IPS DF 19.7 (cell line): ENCODE measurements at regions not wholly inside any gene's neighbourhood (a gene's known extent, or its start where the extent isn't known, plus 50 kb on each side); places are given as distances from the start of the nearest gene placed in this dataset.
"Not testable (repeated sequence)": the region's sequence is repeated elsewhere in the genome, so short reads cannot be mapped to it uniquely, and the experiment has no call there.

Source experiments
- DNase-seq: peaks from one replicate; pipeline ENCODE4 v3.0.0-alpha.2; 2013; ENCODE audit warnings: low read depth, low spot score

DNA sequence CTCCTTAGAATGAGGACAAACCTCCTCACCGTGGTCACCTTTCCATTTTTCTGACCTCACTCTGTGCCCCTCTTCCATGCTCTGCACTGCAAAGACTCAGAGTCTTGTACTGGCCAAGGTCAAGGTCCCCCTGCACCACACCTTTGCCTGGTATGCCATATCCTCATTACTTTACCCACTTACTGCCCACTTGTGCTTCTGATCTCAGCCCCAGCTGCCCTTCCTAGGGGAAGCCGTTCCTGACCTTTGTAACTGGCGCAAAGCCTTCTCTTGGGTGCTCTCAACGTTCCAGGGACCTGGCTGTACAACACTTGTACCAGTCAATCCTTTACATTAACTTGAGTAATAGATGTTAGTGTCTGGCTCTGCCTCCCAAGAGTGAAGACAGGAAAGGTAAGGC lies 256.0 kb downstream of the SV2B start:
- no peak for DNase-seq

DNA sequence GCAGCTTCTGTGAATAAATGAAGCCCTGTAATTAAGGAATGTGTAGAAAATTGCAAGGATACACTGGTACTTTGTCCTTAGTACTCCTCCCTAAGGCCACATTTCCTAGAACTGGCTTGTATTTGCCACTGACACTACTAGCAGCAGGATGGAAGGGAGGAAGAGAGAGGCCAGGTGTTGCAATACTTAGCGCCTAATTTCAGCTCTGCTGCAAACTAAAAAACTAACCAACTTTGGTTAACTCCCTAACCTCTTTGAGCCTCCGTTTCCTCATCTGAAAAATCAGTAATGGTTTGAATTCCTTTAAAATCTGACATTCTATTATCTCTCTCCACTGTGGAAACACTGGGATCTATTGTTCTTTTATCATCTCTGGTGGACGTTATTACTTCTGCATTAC lies 257.0 kb downstream of the SV2B start:
- DNase-seq, result no peak

DNA sequence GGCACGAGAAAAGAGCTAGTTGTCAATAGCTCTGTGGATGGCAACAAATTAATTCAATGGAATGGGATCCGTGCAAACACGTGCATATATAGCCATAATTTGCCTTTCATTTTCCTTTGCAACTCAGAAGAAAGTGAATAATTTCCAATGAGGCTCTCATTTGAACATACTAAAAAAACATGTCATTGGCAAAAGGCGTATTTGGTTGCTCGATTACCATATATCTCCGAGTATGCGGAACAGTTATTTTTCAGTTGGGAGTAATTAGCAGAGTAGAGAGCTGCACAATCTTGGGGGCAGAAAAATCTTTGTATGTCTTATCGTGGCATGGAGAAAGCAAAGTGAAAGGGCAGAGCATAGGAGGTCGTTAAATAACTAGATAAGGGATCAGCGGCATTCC lies 257.4 kb downstream of the SV2B start:
- no peak for DNase-seq

DNA sequence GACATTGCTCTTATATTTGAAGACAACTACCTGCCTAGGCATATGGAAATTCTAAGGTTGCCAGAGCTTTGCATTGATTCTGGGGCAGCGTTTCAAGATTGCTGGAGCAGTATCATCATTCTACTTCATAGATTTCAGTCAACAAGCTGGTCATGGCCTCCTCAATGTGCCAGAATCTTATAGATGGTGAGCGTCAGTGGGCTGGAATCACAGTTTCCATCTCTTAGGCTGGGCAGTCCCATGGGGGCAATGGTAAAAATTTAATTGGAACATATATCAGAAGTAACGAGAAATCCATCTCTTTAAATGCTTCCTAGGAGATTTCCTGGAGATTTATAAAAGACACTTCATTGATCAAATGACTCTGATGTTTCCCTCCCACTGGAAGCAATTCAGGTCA lies 258.3 kb downstream of the SV2B start:
- DNase-seq, result no peak

GRCh38 chr15:91361696-91362095 lies 261.6 kb downstream of the SV2B start:
- DNase-seq, result not testable (repeated sequence)

GRCh38 chr15:91366111-91366510 lies 266.1 kb downstream of the SV2B start:
- no peak for DNase-seq

GRCh38 chr15:91368611-91369010 lies 268.6 kb downstream of the SV2B start:
- DNase-seq, result no peak

DNA sequence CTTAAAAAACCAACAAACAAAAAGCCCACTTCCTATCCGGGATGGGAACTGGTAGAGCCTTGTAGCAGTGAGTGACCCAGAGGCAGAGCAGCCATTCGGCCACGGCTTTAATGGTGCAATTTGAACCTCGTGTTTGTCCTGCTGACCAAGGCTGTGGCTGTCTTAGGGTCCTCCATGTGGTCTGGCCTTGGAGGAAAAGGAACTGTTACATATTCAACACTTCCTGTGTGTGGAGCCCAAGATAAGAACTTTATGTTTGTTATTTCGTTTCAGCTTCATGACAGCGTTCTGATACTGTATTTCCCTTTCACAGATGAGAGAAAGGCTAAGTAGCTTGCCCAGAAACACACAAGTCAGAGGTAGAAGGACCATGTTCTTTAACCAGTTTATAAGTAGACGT lies 269.8 kb downstream of the SV2B start:
- DNase-seq, result no peak

- DNase-seq, result not testable (repeated sequence)
Observed at GRCh38 chr15:91371345-91371744, 271.3 kb downstream of the SV2B start.

DNA sequence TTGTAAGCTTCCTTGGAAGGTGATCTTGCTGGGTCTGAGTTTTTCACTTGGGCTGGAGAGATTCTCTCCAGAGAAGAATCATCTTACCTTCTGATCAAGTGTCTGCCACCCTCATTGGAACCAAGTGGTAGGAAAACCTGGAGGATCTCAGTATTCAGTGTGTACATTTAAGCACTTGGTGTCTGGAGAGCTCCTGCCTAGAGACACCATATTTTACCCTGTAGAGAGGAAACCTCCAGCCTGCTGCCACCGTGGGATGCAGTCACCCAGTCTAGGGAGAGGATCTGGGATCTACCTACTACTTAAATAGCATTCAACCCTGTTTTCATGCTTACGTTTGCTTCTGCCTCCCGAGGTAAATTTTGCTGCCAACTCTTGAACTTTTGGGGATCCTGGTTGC lies 274.3 kb downstream of the SV2B start:
- no peak for DNase-seq

DNA sequence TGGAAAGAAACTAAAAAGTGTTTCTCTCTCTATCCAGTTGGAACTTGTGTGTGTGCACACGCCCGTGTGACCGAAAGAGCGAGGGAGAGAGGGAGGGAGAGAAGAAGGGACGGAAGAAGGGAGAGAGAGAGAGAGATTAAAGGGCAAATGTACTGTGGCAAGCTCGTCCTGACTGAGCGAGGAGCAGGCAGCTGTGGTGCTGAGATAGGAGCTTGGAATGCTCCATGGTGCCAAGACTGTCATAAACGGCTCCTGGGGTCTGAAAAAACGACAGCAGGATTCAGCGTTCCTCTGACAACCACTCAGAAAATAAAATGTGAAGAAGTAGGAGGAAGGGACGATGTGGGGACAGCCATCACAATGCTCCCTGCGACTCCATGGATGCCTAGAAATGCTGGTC lies 276.0 kb downstream of the SV2B start:
- DNase-seq, result no peak

GRCh38 chr15:91380114-91380513 lies 280.1 kb downstream of the SV2B start:
- DNase-seq, result no peak

DNA sequence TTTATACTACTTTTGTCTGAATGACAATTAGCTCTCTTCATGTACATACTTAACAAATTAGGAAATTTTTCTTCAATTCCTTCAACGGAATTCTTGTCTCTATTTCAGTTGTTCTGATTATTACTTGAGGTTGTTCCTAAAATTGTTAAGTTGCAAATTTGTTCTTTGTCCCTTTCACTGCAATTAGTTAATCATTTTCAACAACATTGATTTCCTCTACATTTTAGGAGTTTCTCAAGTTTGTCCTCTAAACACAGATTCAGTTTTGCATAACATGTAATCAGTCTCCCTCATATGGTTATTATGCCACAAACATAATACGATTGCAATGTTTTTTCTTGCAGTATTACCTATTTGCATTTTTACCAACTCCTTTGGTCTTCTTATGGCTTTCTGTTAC lies 283.5 kb downstream of the SV2B start:
- DNase-seq, result no peak

DNA sequence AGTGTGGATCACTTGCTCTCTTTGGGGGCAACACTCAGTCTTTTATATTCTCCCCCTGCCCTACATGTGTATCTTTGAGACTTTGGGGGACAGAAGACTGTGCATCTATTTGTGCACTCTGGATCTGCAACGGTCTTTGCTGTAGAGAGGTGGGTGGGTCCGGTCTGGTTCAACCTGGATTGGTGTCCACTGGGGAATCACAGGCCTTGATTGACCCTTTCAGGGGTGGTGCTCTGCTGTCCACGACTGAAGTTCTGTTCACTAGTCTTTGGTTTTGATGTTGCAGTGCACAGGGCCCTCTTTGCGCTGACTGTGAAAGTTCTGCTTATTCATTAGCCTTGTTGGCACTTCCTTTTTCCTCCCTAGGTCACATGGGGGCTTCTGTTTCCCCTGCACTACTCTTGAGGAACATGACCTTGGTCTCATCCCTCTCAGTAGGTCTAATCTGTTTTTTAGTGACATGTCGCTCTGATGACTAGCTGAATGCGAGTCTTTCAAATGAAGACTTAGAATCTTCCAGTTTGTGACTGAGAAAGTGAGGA lies 284.2 kb downstream of the SV2B start:
- no peak for DNase-seq

GRCh38 chr15:91385311-91385710 lies 285.3 kb downstream of the SV2B start:
- no peak for DNase-seq

DNA sequence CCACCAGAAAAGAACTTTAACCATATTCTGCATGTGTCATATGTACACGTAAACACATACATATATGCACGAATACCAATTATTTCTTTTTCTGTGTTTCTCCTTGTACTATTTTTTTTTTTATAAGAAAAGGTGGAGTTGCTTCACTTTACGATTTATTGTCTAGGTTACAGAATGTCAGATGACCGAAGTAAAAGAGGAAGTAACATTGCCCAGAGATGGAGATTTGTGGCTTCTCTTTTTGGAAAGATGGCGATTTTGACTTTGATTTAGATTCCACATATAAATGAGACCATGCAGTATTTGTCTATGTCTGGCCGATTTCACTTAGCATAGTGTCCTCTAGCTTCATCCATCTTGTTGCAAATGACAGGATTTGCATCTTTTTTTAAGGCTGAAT lies 293.1 kb downstream of the SV2B start:
- DNase-seq, result no peak

GRCh38 chr15:91400481-91400880 lies 300.4 kb downstream of the SV2B start:
- DNase-seq, result no peak

DNA sequence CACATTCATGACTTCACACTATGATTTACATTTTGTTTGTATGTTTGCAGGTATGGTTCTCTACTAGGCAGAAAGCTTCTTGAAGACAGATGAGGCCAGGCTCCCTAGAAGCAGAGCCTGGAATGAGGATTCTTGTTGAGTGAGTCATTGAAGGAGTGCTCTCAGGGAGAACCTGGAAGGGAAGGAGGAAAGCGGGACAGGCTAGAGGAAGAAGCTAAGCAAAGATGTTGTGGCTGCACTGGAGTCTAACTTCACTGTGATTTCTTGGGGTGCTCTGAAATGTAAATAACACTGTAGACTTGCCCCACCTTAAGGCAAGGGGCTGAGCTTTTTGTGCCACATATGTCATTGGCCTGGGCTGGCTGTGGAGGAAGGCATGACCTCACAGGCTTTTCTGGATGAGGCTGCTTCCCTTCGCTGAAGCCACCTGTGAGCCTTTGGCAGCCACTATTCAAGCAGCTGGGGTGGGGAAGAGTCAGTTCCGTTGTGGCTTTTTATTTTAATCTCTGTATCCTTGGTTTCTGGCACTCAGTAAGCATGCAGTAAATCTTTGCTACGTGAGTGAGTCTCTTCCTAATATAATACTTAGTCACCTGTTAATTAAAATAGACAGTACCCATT lies 307.3 kb downstream of the SV2B start:
- DNase-seq, result no peak

GRCh38 chr15:91408476-91409076 lies 308.5 kb downstream of the SV2B start:
- no peak for DNase-seq

DNA sequence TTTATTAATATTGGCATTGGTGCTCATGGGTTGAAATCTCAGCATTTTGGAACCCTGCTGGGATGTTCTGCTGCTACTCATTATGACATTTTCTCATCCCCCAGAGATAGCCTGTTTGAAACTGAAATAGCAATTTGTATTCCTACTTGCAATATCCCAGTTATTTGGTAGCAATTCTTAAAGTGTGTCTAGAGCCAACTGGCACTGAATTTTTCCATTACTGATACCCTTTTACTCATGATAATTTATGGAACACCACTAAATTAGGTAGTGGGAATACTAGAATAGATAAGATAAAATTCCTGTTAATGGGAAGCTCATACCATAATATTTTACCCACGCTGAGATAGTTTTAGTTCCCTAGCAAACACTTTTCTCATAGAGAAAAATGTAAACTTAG lies 309.3 kb downstream of the SV2B start:
- DNase-seq, result no peak

DNA sequence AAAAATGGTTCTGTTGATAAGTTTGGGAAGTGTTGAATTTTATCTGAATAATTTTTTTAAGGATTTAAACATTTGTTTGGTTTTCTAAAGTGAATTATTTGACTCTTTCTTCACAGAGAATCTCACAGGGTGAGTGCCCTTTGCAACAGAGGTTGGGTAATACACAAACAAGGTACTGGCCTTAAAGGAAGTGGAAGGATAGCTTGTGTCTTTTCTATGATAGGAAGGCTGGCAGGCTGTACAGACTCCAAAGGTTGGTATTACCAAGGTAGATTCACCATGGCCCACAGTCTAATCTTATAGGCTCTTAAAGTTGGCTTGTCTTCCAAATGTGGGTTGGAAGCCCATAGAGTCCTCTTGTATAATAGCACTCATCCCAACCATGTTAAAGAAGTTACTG lies 311.5 kb downstream of the SV2B start:
- no peak for DNase-seq

DNA sequence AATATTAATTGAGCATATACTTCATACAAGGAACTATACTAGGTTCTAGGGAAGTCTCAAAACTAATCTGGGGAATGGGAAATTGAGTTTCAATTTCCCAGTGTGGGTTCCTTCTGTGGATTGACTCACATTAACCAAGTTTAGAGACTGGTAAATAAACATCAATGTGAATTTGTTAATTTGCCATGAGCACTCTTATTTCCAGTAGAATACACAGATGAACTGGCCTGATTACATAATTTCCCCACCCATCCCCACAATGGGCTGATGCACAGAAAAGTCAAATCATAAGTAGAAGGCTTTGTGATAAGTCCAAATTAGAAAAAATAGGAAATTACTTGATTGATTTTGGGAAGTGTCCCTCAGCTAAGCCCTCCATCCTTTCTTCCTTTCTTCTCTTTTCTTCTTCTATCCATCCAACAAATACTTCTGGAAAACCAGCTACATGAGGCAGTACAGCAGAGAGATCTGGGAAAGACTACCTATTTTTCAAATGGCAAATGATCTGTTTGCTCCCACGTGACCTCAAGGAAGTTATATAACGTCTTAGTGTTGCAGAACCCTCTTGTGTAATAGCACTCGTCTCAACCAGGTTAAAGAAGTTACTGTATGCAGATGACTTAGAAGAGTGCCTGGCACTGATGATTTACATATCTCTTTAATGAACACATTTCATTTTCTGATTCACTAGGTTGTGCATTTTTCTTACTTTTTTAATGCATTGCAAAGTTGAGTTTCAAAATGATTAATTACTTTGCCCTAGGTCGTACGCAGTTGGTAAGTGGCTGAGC lies 312.3 kb downstream of the SV2B start:
- no peak for DNase-seq

DNA sequence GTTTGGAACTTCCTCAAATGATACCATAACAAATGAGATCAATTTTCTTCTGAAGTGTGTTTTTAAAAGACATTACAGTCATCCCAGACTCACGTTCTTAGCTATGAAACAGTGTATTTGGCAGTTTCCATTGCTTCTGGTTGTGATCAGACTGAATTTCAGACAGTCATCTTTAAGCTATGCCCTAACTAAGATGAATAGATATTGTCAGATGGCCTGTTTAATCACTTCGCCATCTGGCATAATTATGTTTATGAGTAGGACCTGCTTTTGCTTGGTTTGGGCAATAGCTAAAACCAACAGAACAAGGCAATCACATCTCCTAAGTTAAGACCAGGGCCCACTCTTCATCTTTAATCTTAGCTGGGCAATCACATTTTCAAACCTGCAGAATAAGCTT lies 313.1 kb downstream of the SV2B start:
- no peak for DNase-seq
